LNCaP clone FGC (cell line): ENCODE measurements at regions not wholly inside any gene's neighbourhood (a gene's known extent, or its start where the extent isn't known, plus 50 kb on each side); places are given as distances from the start of the nearest gene placed in this dataset.

Source experiments
- DNase-seq: peaks from one replicate; pipeline ENCODE4 v3.0.0-alpha.2; 2011; ENCODE audit warnings: low read depth
- H3K4me3 ChIP-seq: 2 replicates; pipeline ENCODE4 v1.5.1; 2011; ENCODE audit warnings: mild to moderate bottlenecking, low read depth, low read length, control low read depth
- TF ChIP-seq, protein P1 (sequence below): IDR thresholded peaks from 2 replicates; pipeline ENCODE4 v1.5.1; 2012; ENCODE audit warnings: mild to moderate bottlenecking; ENCODE audit not compliant: control insufficient read depth, insufficient read depth; ENCODE audit errors: extremely low read depth

DNA sequence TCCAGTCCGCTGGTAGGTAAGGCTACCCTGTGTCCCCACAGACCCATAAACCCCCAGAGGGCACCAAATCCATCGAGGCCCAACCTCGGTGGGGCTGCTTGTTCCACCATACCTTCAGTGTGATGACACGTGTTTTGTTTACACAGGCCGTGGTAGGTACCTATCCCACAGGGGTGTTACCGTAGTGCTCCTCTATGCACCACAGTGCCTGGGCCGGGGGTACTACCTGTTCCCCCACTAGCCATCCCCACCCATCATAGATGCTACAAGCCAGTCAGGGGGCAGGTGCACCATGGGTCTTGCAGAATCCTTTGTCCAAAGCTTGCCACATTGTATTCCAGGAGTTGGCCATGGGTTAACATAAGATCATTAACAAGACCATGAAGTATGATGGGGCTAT, 796.2 kb downstream of the EFNA5 start:
- TF ChIP-seq, protein P1, sequence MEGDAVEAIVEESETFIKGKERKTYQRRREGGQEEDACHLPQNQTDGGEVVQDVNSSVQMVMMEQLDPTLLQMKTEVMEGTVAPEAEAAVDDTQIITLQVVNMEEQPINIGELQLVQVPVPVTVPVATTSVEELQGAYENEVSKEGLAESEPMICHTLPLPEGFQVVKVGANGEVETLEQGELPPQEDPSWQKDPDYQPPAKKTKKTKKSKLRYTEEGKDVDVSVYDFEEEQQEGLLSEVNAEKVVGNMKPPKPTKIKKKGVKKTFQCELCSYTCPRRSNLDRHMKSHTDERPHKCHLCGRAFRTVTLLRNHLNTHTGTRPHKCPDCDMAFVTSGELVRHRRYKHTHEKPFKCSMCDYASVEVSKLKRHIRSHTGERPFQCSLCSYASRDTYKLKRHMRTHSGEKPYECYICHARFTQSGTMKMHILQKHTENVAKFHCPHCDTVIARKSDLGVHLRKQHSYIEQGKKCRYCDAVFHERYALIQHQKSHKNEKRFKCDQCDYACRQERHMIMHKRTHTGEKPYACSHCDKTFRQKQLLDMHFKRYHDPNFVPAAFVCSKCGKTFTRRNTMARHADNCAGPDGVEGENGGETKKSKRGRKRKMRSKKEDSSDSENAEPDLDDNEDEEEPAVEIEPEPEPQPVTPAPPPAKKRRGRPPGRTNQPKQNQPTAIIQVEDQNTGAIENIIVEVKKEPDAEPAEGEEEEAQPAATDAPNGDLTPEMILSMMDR: no peak
- no peak for DNase-seq
- no peak overlapping the region for H3K4me3 ChIP-seq

DNA sequence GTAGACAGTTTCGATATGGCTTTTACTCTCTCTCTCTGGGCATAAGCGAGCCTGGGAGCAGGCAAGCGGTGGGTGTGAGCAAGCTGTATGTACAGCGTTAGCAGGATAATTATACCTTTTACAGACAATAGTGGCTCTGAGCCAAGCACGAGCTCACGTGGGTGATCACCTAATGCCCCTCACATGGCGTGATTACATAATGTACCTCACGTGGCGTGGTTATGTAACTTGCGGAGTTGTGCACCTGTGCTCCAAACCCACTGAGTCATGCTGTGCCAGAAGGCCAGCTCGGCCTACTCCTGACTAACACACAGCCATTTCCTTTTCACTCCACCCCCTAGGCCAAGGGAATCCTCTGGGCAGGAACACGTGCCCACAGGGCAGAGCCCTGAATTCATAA, 797.2 kb downstream of the EFNA5 start:
- no peak for DNase-seq
- TF ChIP-seq, protein P1: no peak
- no peak overlapping the region for H3K4me3 ChIP-seq

DNA sequence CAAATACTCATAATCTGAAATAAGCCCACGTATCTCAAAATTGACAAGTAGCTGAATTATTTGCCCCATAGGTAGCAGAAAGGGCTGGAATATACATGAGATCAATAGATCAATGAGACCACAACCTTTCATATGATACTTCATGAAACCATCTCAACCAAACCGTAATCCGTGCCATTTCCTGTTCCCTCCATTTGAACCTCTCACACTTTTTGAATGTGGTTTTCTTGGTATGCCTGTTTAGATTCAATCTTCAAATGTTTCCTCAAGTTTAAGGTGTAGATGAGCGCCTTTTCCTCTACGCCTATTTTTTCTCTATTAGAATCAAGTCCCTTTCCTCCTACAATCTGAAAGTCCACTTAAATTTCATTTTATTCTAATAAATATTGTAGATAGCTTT, 805.5 kb downstream of the EFNA5 start:
- TF ChIP-seq, protein P1: no peak
- no peak for DNase-seq
- H3K4me3 ChIP-seq: no peak overlapping the region

DNA sequence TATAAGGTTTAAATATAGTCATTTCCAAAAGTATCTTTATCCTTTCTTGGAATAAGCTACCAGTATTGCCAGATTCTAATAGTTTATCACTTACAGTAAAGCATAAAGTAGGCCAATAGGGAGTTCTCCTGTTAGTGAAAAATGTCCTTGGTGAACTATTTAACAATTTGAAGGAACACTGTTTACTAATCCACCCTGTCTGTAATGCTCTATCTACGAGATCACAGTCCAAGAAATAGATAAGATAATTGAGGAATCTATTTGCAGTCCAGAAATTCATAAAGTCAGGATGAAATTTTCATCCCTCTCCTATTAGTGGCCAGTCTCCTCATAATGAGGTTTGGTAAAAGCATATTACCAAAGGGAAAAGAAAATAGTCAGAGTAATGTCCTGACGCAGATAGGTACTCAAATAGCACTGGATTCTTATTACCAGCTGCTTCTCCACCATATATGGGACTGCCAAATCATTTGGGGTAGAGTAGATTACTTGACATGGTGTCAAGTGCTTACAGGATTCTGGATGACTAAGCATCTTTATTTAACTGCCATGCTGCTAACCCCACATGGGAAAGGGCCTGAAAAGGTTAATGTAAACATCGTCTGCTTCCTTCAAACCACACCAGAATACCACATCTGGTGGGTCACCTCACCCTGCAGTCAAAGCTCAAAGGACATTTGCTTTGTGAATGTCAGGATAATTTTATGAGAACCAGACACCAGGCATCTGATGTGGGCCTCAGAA, 808.1 kb downstream of the EFNA5 start:
- H3K4me3 ChIP-seq: no peak overlapping the region
- DNase-seq: no peak
- TF ChIP-seq, protein P1: no peak

DNA sequence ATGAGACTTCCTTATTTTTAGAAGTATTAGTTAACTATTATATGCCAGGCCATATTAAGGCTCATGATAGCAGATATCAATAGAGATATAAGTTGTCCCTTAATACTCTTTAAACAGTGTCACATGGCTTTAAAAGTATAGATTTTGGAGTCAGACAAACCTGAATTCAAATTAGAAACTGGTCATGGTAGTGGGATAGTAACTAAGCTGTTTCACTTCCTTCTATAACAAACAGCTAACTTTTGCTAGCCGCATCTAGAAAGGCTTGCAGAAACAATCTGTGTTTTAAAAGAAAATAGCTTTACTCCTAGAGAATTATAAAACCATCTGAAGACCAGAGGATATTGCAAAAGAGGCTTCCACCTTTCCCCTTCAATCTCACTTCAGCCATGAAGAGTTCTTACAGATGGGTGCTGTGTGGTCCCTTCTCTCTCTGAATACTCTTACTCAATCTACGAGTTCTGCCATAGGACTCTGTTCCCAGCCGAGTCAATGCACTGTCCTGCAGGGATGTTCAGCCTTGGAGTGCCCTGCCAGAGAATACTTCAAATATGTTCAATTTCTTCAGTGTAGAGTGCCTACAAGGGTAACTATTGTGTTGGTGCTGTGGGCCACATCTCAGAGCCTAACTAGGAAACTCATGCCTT, 810.2 kb downstream of the EFNA5 start:
- TF ChIP-seq, protein P1: no peak
- H3K4me3 ChIP-seq: no peak overlapping the region
- no peak for DNase-seq

DNA sequence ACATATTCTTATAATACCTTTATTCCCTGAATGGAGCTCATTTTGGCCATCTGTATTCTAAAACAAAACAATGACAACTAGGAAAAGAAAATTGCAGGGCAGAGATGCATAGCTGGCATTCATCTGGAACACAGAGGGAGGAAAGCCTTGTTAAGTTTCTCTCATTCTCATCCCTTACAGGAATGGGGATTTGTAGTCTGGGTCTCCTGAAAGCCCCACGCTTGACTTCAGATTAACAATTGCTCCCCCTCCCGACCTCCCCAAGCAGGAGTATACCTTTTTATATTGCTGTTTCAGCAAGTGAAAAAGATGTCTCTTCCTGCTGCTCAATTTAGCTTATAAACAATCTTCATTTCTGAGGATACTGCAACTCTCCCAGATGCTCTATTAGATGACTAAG, 812.1 kb downstream of the EFNA5 start:
- DNase-seq: no peak
- TF ChIP-seq, protein P1: no peak
- no peak overlapping the region for H3K4me3 ChIP-seq
